ENCODE measurements at regions not wholly inside any gene's neighbourhood (a gene's known extent, or its start where the extent isn't known, plus 50 kb on each side); places are given as distances from the start of the nearest gene placed in this dataset.

- H3K27ac ChIP-seq (ENCODE audit: low read length) = no peak overlapping the region
- WGBS (ENCODE audit: insufficient coverage, low lambda C conversion rate) = no CpG with 5 or more reads among the region's 7 CpGs
- no peaks in the 10 kb centered on the region for H3K4me1 ChIP-seq (ENCODE audit: control insufficient read depth, insufficient read depth, low read length)
- peaks cover 5% of the 10 kb centered on the region for H3K27me3 ChIP-seq (ENCODE audit: control insufficient read depth, insufficient read depth, low read length)
- no peak for DNase-seq
- H3K9me3 ChIP-seq (ENCODE audit: control insufficient read depth, low read depth, low read length) = peaks cover 9% of the 10 kb centered on the region
- H3K36me3 ChIP-seq (ENCODE audit: control insufficient read depth, insufficient read depth, low read length) = no peaks in the 10 kb centered on the region
- no peak overlapping the region for H3K4me3 ChIP-seq (ENCODE audit: low read length)
Observed at GRCh38 chr20:51267679-51268078, 244.8 kb upstream of the KCNG1 start.

GRCh38 chr20:51266353-51266752 lies 243.4 kb upstream of the KCNG1 start:
- Histone ChIP-seq H3K4me3 (ENCODE audit: low read length) (no peak overlapping the region), H3K27me3 (ENCODE audit: control insufficient read depth, insufficient read depth, low read length) (peaks cover 3% of the 10 kb centered on the region), H3K27ac (ENCODE audit: low read length) (no peak overlapping the region), H3K36me3 (ENCODE audit: control insufficient read depth, insufficient read depth, low read length) (no peaks in the 10 kb centered on the region), H3K9me3 (ENCODE audit: control insufficient read depth, low read depth, low read length) (peaks cover 9% of the 10 kb centered on the region), H3K4me1 (ENCODE audit: control insufficient read depth, insufficient read depth, low read length) (no peaks in the 10 kb centered on the region)
- DNase-seq = no peak
- WGBS (ENCODE audit: insufficient coverage, low lambda C conversion rate) = no CpG with 5 or more reads among the region's 7 CpGs

- WGBS (ENCODE audit: insufficient coverage, low lambda C conversion rate) = no CpG with 5 or more reads among the region's 1 CpG
- DNase-seq = no peak
- Histone ChIP-seq H3K4me3 (ENCODE audit: low read length) (no peak overlapping the region), H3K9me3 (ENCODE audit: control insufficient read depth, low read depth, low read length) (peaks cover 6% of the 10 kb centered on the region), H3K36me3 (ENCODE audit: control insufficient read depth, insufficient read depth, low read length) (no peaks in the 10 kb centered on the region), H3K27ac (ENCODE audit: low read length) (no peak overlapping the region), H3K27me3 (ENCODE audit: control insufficient read depth, insufficient read depth, low read length) (peaks cover 7% of the 10 kb centered on the region), H3K4me1 (ENCODE audit: control insufficient read depth, insufficient read depth, low read length) (no peaks in the 10 kb centered on the region)
Observed at GRCh38 chr20:51265361-51265760, 242.5 kb upstream of the KCNG1 start.

- Histone ChIP-seq H3K4me3 (ENCODE audit: low read length) (no peak overlapping the region), H3K27ac (ENCODE audit: low read length) (no peak overlapping the region), H3K27me3 (ENCODE audit: control insufficient read depth, insufficient read depth, low read length) (peaks cover 11% of the 10 kb centered on the region), H3K36me3 (ENCODE audit: control insufficient read depth, insufficient read depth, low read length) (no peaks in the 10 kb centered on the region), H3K4me1 (ENCODE audit: control insufficient read depth, insufficient read depth, low read length) (no peaks in the 10 kb centered on the region), H3K9me3 (ENCODE audit: control insufficient read depth, low read depth, low read length) (peaks cover 3% of the 10 kb centered on the region)
- WGBS (ENCODE audit: insufficient coverage, low lambda C conversion rate) = 67% methylated on average over 1 of the region's 9 CpGs
- no peak for DNase-seq
Observed at GRCh38 chr20:51262240-51262639, 239.3 kb upstream of the KCNG1 start.

DNA sequence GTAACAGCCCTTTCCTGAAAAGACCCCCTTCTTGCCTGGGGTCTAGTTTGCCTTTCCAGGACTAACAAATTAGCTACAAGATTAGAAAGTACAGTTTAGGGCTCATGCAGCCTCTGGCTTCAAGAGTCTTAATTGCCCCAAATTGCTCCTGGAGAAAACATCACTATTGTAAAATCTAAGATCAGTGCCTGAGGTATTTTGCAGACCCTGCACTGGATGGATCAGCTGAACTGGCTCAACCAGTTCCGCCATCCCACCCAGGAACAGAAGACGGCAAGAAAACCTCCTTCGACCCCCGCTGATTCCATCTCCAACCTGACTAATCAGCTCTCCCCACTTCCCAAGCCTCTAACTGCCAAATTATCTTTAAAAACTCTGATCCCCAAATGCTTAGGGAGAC lies 236.5 kb upstream of the KCNG1 start:
- no CpG with 5 or more reads among the region's 4 CpGs for WGBS (ENCODE audit: insufficient coverage, low lambda C conversion rate)
- Histone ChIP-seq H3K4me1 (ENCODE audit: control insufficient read depth, insufficient read depth, low read length) (no peaks in the 10 kb centered on the region), H3K27ac (ENCODE audit: low read length) (no peak overlapping the region), H3K4me3 (ENCODE audit: low read length) (no peak overlapping the region), H3K9me3 (ENCODE audit: control insufficient read depth, low read depth, low read length) (no peaks in the 10 kb centered on the region), H3K36me3 (ENCODE audit: control insufficient read depth, insufficient read depth, low read length) (no peaks in the 10 kb centered on the region), H3K27me3 (ENCODE audit: control insufficient read depth, insufficient read depth, low read length) (peaks cover 14% of the 10 kb centered on the region)
- no peak for DNase-seq

DNA sequence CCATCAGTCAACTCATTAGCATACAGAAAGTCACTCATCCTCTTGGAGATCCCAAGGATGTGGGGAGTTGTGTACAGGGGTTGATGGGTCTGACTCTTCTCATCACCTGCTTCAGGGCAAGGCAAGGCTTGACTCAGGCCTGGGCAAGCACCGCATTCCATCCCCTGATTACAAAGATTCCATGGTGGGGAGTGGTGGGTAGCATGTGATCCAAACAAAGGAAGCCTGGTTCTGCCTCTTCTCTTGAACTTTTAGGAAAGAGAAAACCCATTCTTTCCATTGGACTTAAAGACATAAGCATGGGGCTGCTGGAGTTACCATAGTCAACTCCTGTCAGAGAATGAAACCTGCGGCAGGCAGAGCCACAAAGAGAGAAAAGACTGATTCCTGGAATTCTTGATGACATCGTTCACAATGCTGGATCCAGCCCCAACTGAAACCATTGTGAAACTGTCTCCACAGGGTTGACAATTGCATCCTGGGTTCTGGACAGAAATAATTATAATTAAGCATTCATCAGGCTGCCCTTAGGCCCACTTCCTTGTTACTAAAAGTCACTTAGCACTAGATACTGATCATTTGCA lies 235.8 kb upstream of the KCNG1 start:
- H3K4me1 ChIP-seq (ENCODE audit: control insufficient read depth, insufficient read depth, low read length) = no peaks in the 10 kb centered on the region
- DNase-seq = no peak
- no CpG with 5 or more reads among the region's 3 CpGs for WGBS (ENCODE audit: insufficient coverage, low lambda C conversion rate)

GRCh38 chr20:51255417-51255816 lies 232.5 kb upstream of the KCNG1 start:
- Histone ChIP-seq H3K9me3 (ENCODE audit: control insufficient read depth, low read depth, low read length) (no peaks in the 10 kb centered on the region), H3K27me3 (ENCODE audit: control insufficient read depth, insufficient read depth, low read length) (peaks cover 16% of the 10 kb centered on the region), H3K4me1 (ENCODE audit: control insufficient read depth, insufficient read depth, low read length) (no peaks in the 10 kb centered on the region), H3K36me3 (ENCODE audit: control insufficient read depth, insufficient read depth, low read length) (no peaks in the 10 kb centered on the region), H3K4me3 (ENCODE audit: low read length) (no peak overlapping the region), H3K27ac (ENCODE audit: low read length) (no peak overlapping the region)
- no CpG with 5 or more reads among the region's 3 CpGs for WGBS (ENCODE audit: insufficient coverage, low lambda C conversion rate)
- no peak for DNase-seq

More for the DNA sequence above, 235.8 kb upstream of the KCNG1 start:
- Histone ChIP-seq H3K36me3 (ENCODE audit: control insufficient read depth, insufficient read depth, low read length) (no peaks in the 10 kb centered on the region), H3K9me3 (ENCODE audit: control insufficient read depth, low read depth, low read length) (no peaks in the 10 kb centered on the region), H3K27ac (ENCODE audit: low read length) (no peak overlapping the region), H3K27me3 (ENCODE audit: control insufficient read depth, insufficient read depth, low read length) (peaks cover 17% of the 10 kb centered on the region), H3K4me3 (ENCODE audit: low read length) (no peak overlapping the region)

- Histone ChIP-seq H3K4me1 (ENCODE audit: control insufficient read depth, insufficient read depth, low read length) (no peaks in the 10 kb centered on the region), H3K9me3 (ENCODE audit: control insufficient read depth, low read depth, low read length) (no peaks in the 10 kb centered on the region)
- WGBS (ENCODE audit: insufficient coverage, low lambda C conversion rate) = no CpG with 5 or more reads among the region's 1 CpG
Observed at GRCh38 chr20:51253280-51253679, 230.4 kb upstream of the KCNG1 start.

DNA sequence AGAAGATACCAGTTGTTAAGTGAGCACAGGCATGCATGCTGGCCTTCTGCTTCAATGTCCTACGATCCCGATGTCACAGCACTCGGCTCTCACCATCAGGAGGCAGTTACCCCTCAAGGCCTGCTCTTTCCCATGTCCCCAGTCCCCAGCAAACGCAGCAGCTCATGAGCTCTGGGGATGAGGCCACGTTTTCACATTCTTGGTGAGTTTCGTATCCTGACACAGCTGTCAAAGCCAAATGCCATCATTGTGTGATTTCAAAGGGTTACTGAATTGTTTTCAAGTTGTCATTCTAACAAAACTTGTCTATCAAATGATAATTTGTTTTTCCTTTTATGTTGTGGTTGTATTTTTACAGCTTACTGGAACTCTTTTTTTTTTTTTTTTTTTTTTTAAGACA lies 226.9 kb upstream of the KCNG1 start:
- H3K27ac ChIP-seq (ENCODE audit: low read length) = no peak overlapping the region
- no peaks in the 10 kb centered on the region for H3K36me3 ChIP-seq (ENCODE audit: control insufficient read depth, insufficient read depth, low read length)
- no CpG with 5 or more reads among the region's 6 CpGs for WGBS (ENCODE audit: insufficient coverage, low lambda C conversion rate)
- no peaks in the 10 kb centered on the region for H3K9me3 ChIP-seq (ENCODE audit: control insufficient read depth, low read depth, low read length)
- H3K4me3 ChIP-seq (ENCODE audit: low read length) = no peak overlapping the region
- no peaks in the 10 kb centered on the region for H3K4me1 ChIP-seq (ENCODE audit: control insufficient read depth, insufficient read depth, low read length)
- peaks cover 13% of the 10 kb centered on the region for H3K27me3 ChIP-seq (ENCODE audit: control insufficient read depth, insufficient read depth, low read length)
- DNase-seq = no peak

More at GRCh38 chr20:51253280-51253679, 230.4 kb upstream of the KCNG1 start:
- no peak for DNase-seq
- Histone ChIP-seq H3K27ac (ENCODE audit: low read length) (no peak overlapping the region), H3K36me3 (ENCODE audit: control insufficient read depth, insufficient read depth, low read length) (no peaks in the 10 kb centered on the region), H3K4me3 (ENCODE audit: low read length) (no peak overlapping the region), H3K27me3 (ENCODE audit: control insufficient read depth, insufficient read depth, low read length) (peaks cover 16% of the 10 kb centered on the region)

DNA sequence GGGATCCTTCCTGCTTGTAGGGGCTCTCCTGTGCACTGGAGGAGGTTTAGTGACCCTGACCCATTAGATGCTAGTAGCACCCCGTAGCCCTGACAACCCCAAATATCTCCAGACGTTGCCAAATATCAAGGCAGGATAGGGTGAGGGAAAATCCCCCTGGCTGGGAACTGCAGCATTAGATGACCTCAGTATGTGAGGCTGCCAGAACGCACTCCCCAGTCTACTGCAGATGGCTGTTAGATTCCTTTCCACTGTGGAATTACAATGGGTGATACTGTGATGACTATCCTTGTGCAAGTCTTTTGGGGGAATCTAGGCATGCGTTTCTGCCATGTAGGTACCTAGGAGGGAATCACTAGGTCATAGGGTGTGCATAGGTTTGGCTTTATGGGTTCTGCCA lies 226.3 kb upstream of the KCNG1 start:
- H3K36me3 ChIP-seq (ENCODE audit: control insufficient read depth, insufficient read depth, low read length) = no peaks in the 10 kb centered on the region
- H3K9me3 ChIP-seq (ENCODE audit: control insufficient read depth, low read depth, low read length) = no peaks in the 10 kb centered on the region

GRCh38 chr20:51244466-51244865 lies 221.6 kb upstream of the KCNG1 start:
- H3K27me3 ChIP-seq (ENCODE audit: control insufficient read depth, insufficient read depth, low read length) = peaks cover 6% of the 10 kb centered on the region
- H3K27ac ChIP-seq (ENCODE audit: low read length) = no peak overlapping the region
- DNase-seq = no peak
- no peaks in the 10 kb centered on the region for H3K9me3 ChIP-seq (ENCODE audit: control insufficient read depth, low read depth, low read length)
- H3K4me3 ChIP-seq (ENCODE audit: low read length) = no peak overlapping the region
- no peaks in the 10 kb centered on the region for H3K36me3 ChIP-seq (ENCODE audit: control insufficient read depth, insufficient read depth, low read length)
- WGBS (ENCODE audit: insufficient coverage, low lambda C conversion rate) = 83% methylated on average over 3 of the region's 10 CpGs
- H3K4me1 ChIP-seq (ENCODE audit: control insufficient read depth, insufficient read depth, low read length) = no peaks in the 10 kb centered on the region

More for the DNA sequence above, 226.3 kb upstream of the KCNG1 start:
- Histone ChIP-seq H3K27ac (ENCODE audit: low read length) (no peak overlapping the region), H3K4me1 (ENCODE audit: control insufficient read depth, insufficient read depth, low read length) (no peaks in the 10 kb centered on the region), H3K4me3 (ENCODE audit: low read length) (no peak overlapping the region), H3K27me3 (ENCODE audit: control insufficient read depth, insufficient read depth, low read length) (peaks cover 10% of the 10 kb centered on the region)
- DNase-seq = no peak
- no CpG with 5 or more reads among the region's 4 CpGs for WGBS (ENCODE audit: insufficient coverage, low lambda C conversion rate)
